GM19438 (cell line): ENCODE measurements at regions not wholly inside any gene's neighbourhood (a gene's known extent, or its start where the extent isn't known, plus 50 kb on each side); places are given as distances from the start of the nearest gene placed in this dataset.

Source experiments
- ATAC-seq: cut with Tn5 transposase; IDR thresholded peaks from one replicate; pipeline ENCODE4 v1.9.1; 2021; ENCODE audit warnings: low read depth; ENCODE audit not compliant: unreplicated experiment

- no peak for ATAC-seq
These were observed 250.3 kb downstream of the GPR37 start for GRCh38 chr7:124515106-124515830.

DNA sequence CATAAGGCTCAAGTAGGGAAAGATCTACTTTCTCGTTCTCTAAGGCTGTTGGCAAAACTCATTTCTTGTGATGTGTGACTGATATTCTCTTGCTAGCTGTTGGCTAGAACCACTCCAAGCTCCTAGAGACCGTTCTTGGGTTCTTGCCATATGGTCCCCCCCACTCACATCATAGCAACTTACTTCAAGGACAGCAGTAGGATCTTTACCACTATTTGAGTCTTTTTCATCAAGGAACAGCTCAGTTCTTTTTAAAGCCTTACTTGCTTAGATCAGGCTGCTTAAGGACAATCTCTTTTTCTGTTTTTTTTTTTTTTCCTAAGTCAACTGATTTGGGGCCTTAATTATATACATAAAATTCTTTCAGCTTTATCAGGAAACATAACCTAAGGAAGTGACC, 251.1 kb downstream of the GPR37 start:
- no peak for ATAC-seq

DNA sequence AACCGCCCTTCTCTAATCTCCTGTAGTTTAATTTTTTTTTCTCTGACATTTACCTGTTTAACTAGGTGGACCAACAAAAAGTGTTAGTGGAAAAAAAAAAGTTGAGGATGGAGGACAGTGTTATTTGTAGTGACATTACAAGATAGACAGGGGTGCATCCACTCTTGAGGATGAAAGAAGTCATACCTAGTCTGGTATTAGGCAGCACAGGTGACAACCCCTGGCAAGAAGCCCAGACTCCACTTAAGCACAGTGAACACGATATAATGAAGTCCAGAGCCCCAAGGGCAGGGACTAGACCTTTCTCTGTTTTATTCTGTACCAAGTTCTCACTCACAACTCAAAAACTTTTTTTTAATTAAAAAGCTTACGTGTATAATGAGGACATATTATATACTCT, 268.4 kb downstream of the GPR37 start:
- ATAC-seq: no peak

- no peak for ATAC-seq
These were observed 275.7 kb downstream of the GPR37 start for GRCh38 chr7:124489925-124490324.

GRCh38 chr7:124489082-124489819, 276.3 kb downstream of the GPR37 start:
- no peak for ATAC-seq

DNA sequence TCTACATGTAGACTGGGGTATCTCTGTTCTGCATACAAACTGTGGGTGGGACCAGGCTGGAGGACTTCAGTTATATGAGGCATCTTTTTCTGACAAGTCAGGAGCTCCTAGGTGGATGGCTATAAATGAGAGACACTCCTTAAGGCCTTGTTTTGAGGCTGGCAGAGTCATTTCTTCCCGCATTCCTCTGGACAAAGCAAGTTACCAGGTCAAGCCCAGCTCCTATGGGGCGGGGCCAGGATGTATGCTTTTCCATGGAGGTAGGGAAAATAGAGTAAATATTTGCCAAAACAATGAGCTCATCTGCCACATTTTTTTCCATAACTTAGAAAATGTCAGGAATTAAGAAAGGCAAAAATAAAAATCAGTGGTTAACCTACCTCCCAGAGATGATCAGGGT, 283.4 kb downstream of the GPR37 start:
- ATAC-seq: no peak

- no peak for ATAC-seq
These were observed 284.7 kb downstream of the GPR37 start for GRCh38 chr7:124480821-124481290.

DNA sequence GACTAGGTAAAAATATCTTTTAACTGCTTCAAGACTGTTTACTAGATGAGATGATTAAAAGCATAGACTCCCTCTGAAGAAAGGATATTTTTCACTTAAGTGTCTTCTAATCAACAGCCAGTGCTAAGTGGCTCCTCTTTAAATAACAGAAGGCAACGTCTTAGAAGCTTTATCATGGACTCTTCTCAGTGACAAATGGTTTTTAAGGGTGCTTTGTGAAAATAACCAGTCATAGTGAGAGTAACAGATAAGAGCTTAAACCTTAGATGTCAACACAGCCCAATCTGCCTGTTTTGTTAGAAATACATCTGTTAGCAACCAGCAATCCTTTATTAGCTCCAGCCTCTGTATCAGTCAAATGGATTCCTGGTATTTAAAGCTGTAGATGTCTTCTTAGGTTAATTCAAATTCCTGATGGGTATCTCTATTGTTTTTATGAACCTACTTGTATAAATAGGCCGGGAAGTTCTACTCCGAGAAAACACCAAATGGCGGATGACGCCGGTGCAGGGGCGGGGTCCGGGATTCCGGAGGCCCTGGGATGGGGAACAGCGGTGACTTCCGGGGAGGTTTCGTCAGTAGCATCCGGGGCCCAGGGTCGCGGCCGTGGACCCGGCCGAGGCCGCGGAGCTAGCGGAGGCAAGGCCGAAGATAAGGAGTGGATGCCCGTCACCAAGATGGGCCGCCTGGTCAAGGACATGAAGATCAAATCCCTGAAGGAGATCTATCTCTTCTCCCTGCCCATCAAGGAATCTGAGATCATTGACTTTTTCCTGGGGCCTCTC, 285.4 kb downstream of the GPR37 start:
- ATAC-seq: no peak

DNA sequence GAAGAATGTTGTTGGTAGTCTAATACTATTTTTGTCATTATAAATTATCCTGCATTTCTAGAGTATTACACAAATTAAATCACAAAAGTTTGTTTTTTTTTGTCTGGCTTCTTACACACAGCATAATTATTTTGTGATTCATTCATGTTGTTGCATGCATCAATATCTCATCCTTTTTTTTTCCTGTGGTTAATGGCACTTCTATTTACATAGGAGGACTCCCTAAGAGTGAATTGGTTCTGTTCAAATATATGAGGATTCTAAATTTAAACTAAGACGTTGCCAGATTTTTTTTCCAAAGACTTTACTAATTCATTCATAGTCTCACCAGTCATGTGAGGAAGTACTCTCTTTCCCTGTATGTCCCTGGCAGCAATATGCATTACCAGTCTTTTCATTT, 303.3 kb downstream of the GPR37 start:
- no peak for ATAC-seq

- ATAC-seq: no peak
These were observed 305.0 kb downstream of the GPR37 start for GRCh38 chr7:124460555-124460954.

- ATAC-seq: no peak
These were observed 305.5 kb downstream of the GPR37 start for GRCh38 chr7:124460056-124460450.

DNA sequence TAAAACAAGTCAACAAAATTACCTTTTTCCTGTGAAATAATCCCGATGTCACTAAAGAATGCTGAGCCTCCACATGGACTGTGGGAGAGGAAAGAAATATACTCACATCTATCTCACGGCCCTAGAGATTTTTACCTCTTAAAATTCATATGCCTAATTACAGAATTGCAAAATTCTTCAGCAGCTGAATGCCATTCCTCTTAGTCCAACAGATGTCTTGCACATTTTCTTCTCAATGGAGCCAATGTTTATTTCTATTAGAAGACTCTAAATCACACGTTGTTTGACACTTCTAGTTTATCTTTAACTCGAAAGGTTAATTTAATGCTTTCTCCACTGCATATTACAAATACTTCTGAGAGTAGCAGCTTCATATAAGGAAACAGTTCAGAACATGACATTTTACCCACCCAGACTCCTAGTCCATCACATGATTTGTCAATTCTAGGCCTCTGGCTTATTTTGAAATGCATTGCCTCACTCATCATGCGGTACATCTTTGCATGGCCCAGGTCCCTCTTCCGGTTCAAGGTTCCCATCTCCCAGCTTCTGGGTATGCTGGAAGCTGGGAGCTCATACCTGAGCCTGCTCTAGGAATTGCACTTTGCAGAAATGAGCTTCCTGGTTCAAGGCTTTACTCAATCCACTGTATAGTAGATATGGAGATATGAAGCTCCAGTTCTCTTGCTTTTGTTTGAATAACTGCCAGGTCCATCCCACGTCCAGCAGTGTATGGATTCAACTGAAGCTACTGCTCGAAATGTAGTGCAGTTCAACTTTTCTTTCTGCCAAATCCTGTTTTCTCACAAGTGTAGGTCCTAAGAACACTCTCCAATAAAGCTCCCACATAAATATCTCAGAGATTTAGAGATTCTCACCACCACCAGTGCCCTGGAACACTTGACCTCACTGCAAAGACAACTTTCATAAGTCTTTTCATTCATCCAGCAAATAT, 306.2 kb downstream of the GPR37 start:
- no peak for ATAC-seq

- ATAC-seq: no peak
These were observed 307.8 kb downstream of the GPR37 start for GRCh38 chr7:124457841-124458240.

- ATAC-seq: no peak
These were observed 309.3 kb downstream of the GPR37 start for GRCh38 chr7:124456286-124456685.

DNA sequence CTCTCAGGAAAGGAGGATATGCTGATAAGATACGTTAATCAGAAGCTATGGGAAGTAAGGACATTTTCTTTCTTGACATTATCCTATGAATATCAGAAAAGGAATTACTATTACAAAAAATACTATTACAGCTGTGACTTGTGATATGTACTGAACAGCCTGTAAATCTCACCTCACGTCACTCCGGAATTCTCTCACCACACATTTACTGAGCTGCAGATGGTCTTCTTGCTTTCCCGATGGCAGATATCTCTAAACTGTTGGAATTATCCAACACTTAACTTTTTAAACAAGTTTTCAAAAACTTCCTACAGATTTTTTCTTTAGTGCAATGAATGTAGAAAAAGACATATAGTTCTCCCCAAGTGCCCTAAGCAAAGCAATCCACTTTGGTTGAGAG, 313.4 kb downstream of the GPR37 start:
- ATAC-seq: no peak

DNA sequence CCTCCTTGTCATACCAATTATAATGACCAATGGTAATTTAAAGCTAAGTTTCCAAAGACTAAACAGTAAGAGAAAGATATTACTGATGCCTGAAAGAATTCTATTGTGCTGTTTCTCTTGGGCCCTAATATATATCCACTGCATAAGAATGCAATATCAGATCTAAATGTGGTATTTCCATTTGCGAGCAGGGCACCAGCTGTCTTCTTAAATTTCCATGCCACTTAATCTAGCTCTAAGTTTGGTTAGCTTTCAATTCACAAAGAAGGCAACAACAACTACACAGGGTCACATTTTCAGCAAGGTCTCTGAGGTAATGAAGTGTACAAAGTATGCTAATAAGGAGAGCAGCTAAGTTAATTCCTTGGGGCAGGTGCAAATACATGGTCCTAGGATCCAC, 315.7 kb downstream of the GPR37 start:
- no peak for ATAC-seq

DNA sequence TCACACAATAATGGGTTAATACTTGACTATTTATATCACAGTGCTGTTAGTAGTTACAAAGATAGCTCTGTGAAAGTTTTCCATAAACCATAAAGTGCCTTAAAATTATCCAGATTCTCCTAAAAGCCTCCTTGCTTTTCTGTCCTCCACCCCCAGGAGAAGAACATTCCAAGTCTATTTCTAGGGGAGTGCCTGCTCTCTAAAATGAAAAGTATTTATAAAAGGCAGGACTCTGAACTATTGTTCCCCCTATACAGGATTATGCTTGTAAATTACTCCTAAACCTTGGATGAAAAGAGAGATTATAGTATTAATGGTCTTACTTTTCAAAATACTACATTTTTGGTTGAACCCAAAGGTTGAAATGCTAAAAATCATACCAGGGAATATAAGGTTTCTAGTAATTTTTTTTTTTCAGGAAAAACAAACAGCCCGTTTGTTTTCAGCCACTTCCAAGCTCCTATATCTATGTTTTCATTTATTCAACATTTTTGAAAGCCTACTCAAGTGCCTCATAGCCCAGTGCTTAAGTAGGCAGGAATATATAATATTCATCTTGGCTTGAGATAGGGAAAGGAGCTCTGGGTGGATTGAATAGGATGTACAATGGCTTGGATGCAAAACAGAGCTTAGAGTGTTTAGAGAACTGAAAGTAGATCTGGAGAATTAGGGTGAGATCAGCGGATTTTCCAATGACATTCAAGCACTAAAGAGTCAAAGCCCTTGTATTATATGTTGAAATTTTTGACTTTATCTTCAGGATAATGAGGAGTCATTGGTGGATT, 320.7 kb downstream of the GPR37 start:
- no peak for ATAC-seq

DNA sequence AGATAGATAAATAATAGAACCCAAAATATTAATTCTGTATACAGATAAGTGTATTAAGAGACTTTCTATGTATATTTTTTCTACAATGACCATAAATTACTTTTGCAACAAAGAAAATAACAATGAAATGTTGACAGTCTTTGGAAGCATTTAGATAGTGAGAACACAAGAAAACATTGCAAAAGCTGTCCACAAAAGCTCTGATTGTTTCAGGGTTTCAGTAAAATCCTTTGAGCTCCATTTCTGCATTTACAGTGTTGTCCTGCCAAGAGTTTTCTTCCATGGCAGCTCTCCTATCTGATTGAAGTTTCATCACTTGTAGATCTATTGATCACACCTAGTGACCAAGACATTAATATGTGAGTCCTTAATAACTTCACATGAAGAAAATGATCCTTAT, 321.8 kb downstream of the GPR37 start:
- no peak for ATAC-seq

DNA sequence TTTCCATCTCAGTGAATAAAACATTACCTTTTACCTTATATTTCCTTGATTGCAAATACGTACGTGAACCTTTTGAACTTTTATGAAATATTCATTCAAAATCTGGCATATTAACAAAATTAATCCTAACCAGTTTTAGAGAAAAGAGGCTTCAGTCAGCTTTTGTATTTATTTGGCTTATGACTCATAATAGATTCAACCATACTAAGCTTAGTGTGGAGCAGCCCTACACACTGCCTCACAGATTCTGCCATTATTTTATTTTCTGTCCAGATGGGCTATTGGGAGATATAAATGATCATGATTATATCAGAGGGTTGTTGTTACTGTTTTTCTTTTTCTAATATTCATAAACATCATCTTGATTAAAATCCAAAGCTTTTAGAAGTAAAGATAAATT, 325.5 kb downstream of the GPR37 start:
- ATAC-seq: no peak
